Sigmoid colon (tissue), 4 donors: ENCODE measurements at regions not wholly inside any gene's neighbourhood (a gene's known extent, or its start where the extent isn't known, plus 50 kb on each side); places are given as distances from the start of the nearest gene placed in this dataset.

Experiments used
- POLR2A ChIP-seq, 2 donors: fragments of 450-650 bp; IDR thresholded peaks; one replicate each; pipeline ENCODE4 v1.6.1; 2016; ENCODE audit warnings: antibody characterized with exemption in 2 of 2, mild to moderate bottlenecking in 2 of 2, moderate library complexity in 2 of 2
- POLR2AphosphoS5 ChIP-seq, 4 donors: sonication (generic); formaldehyde crosslinking; IDR thresholded peaks; one replicate each; pipeline ENCODE4 v1.6.1; 2017; ENCODE audit warnings: antibody characterized with exemption in 4 of 4

DNA sequence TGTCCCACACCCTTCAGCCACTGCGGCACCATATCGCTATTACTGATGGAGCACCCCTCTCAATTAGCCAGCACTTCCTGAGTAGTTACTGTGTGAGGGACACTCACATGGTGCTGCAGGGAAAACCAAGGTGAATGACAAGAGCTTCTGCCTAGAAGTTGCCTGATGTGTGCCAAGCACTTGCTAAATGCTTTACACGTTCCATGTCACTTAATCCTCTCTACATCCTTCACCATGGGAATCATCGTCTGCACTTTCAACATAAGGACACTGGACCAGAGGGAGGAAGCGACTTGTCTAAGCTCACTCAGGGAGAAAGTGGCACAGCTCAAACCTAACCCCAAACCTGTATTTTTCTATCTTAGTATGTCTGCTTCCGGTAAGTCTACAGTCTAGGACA lies 344.8 kb downstream of the SIPA1L2 start:
- no peak for TF ChIP-seq POLR2AphosphoS5 (IDR thresholded peaks at IDR 0.05)
- TF ChIP-seq POLR2A (IDR thresholded peaks at IDR 0.05), result no peak
